Thyroid gland (tissue), 4 donors: ENCODE measurements at regions not wholly inside any gene's neighbourhood (a gene's known extent, or its start where the extent isn't known, plus 50 kb on each side); places are given as distances from the start of the nearest gene placed in this dataset.

ENCODE experiments used
- DNase-seq, 2 donors: peaks; one replicate each; pipeline ENCODE4 v3.0.0-alpha.2; 2019
- H3K27ac ChIP-seq, 3 donors: fragments of 200-600 bp; sonication (generic); 1 replicate in 2 of 3; 2 replicates in 1 of 3; pipeline ENCODE4 v1.5.1; 2016 to 2019; ENCODE audit warnings: mild to moderate bottlenecking in 1 of 3, moderate library complexity in 1 of 3
- H3K27me3 ChIP-seq: fragments of 200-600 bp; sonication (generic); one replicate; pipeline ENCODE4 v1.5.1; 2019
- H3K36me3 ChIP-seq, 2 donors: fragments of 200-600 bp; sonication (generic); one replicate each; pipeline ENCODE4 v1.5.1; 2016 to 2019
- H3K4me1 ChIP-seq, 2 donors: fragments of 200-600 bp; sonication (generic); one replicate each; pipeline ENCODE4 v1.5.1; 2017 to 2019
- H3K4me3 ChIP-seq, 3 donors: fragments of 200-600 bp; sonication (generic); replicated peaks in 1 of 3; 1 replicate in 2 of 3; 2 replicates in 1 of 3; pipeline ENCODE4 v1.5.1; 2016; ENCODE audit warnings: mild to moderate bottlenecking in 1 of 3
- H3K9me3 ChIP-seq: fragments of 200-600 bp; sonication (generic); one replicate; pipeline ENCODE4 v1.5.1; 2017
- POLR2A ChIP-seq, 2 donors: fragments of 450-650 bp; IDR thresholded peaks; one replicate each; pipeline ENCODE4 v1.6.1; 2017; ENCODE audit warnings: antibody characterized with exemption in 2 of 2, mild to moderate bottlenecking in 2 of 2, moderate library complexity in 1 of 2
- WGBS, 2 donors: methylation state at CpG; one replicate each; pipeline ENCODE4 v1.1.5; 2017; 5-methylcytosine and 5-hydroxymethylcytosine counted together
- intact Hi-C: fragments of 100-400 bp; cut with DNase I; formaldehyde crosslinking; loops from one replicate; pipeline ENCODE4 v1.15.1; 2023
- TF ChIP-seq, protein P1 (sequence below), 6 experiments: fragments of 200-600 bp in 3 of 6; fragments of 450-650 bp in 3 of 6; sonication (generic) in 3 of 6; IDR thresholded peaks; one replicate each; pipeline ENCODE4 v1.5.1; 2016 to 2019; ENCODE audit warnings: antibody characterized with exemption in 6 of 6, mild to moderate bottlenecking in 2 of 6, inconsistent platforms in 1 of 6, moderate library complexity in 1 of 6

- Histone ChIP-seq H3K27me3 (no peaks in the 10 kb centered on the region), H3K9me3 (no peaks in the 10 kb centered on the region), H3K36me3 (no peaks in the 10 kb centered on the region), H3K4me1 (peaks cover 5 to 23% of the 10 kb centered on the region in 2 donors), H3K4me3 (no peak overlapping the region), H3K27ac (no peak overlapping the region)
- DNase-seq, result no peak
- WGBS, 2 donors, result 93 to 94% methylated on average over 1 of the region's 1 CpG
- intact Hi-C loops, result no loop called here
- TF ChIP-seq, protein P1, sequence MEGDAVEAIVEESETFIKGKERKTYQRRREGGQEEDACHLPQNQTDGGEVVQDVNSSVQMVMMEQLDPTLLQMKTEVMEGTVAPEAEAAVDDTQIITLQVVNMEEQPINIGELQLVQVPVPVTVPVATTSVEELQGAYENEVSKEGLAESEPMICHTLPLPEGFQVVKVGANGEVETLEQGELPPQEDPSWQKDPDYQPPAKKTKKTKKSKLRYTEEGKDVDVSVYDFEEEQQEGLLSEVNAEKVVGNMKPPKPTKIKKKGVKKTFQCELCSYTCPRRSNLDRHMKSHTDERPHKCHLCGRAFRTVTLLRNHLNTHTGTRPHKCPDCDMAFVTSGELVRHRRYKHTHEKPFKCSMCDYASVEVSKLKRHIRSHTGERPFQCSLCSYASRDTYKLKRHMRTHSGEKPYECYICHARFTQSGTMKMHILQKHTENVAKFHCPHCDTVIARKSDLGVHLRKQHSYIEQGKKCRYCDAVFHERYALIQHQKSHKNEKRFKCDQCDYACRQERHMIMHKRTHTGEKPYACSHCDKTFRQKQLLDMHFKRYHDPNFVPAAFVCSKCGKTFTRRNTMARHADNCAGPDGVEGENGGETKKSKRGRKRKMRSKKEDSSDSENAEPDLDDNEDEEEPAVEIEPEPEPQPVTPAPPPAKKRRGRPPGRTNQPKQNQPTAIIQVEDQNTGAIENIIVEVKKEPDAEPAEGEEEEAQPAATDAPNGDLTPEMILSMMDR (IDR thresholded peaks at IDR 0.05), result no peak
- no peak for TF ChIP-seq POLR2A (IDR thresholded peaks at IDR 0.05)
These were observed 153.2 kb downstream of the GLUL start for GRCh38 chr1:182238421-182238820.

DNA sequence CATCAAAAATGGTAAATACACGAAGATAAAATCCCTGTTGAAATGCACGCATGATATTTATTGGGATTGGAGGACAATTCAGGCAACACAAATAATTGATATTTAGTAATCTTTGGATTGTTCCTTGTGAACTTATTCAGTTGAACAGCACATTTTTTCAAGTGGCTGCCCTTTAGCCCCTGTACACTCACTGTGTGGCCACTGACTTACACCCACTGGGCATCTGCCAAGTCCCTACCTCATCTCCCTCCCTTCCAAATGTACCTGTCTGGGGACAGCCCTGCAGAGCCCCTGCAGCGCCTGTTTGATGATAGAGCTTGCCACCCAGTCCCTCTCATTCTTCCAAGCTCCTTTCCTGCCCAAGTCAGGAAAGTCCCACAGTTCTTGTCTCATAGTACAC, 154.3 kb downstream of the GLUL start:
- Histone ChIP-seq H3K4me1 (peaks cover 5 to 23% of the 10 kb centered on the region in 2 donors), H3K27me3 (no peaks in the 10 kb centered on the region), H3K4me3 (no peak overlapping the region), H3K27ac (no peak overlapping the region), H3K9me3 (no peaks in the 10 kb centered on the region), H3K36me3 (no peaks in the 10 kb centered on the region)
- TF ChIP-seq POLR2A (IDR thresholded peaks at IDR 0.05), result no peak
- WGBS, 2 donors, result 95 to 96% methylated on average over 3 of the region's 3 CpGs
- DNase-seq, result peak in 1 of 2 donors; percentile 18
- intact Hi-C loops, result no loop called here

- Histone ChIP-seq H3K4me3 (no peak overlapping the region), H3K9me3 (no peaks in the 10 kb centered on the region), H3K27ac (no peak overlapping the region), H3K27me3 (no peaks in the 10 kb centered on the region), H3K4me1 (peaks cover 2 to 16% of the 10 kb centered on the region in 2 donors), H3K36me3 (no peaks in the 10 kb centered on the region)
- WGBS, 2 donors, result 96 to 98% methylated on average over 2 of the region's 2 CpGs
- intact Hi-C loops, result no loop called here
- no peak for TF ChIP-seq POLR2A (IDR thresholded peaks at IDR 0.05)
- TF ChIP-seq, protein P1 (IDR thresholded peaks at IDR 0.05), result no peak
- DNase-seq, result no peak
These were observed 154.9 kb downstream of the GLUL start for GRCh38 chr1:182236651-182237077.

- WGBS, 2 donors, result 76 to 87% methylated on average over 11 of the region's 11 CpGs
- H3K4me1 ChIP-seq, result peaks cover 0 to 10% of the 10 kb centered on the region in 2 donors
- H3K9me3 ChIP-seq, result no peaks in the 10 kb centered on the region
- no peak overlapping the region for H3K27ac ChIP-seq
- TF ChIP-seq, protein P1 (IDR thresholded peaks at IDR 0.05), result no peak
- no peak for TF ChIP-seq POLR2A (IDR thresholded peaks at IDR 0.05)
- H3K27me3 ChIP-seq, result no peaks in the 10 kb centered on the region
- no peaks in the 10 kb centered on the region for H3K36me3 ChIP-seq
- intact Hi-C loops, result no loop called here
- no peak overlapping the region for H3K4me3 ChIP-seq
- DNase-seq, result no peak
These were observed 155.5 kb downstream of the GLUL start for GRCh38 chr1:182235952-182236650.

DNA sequence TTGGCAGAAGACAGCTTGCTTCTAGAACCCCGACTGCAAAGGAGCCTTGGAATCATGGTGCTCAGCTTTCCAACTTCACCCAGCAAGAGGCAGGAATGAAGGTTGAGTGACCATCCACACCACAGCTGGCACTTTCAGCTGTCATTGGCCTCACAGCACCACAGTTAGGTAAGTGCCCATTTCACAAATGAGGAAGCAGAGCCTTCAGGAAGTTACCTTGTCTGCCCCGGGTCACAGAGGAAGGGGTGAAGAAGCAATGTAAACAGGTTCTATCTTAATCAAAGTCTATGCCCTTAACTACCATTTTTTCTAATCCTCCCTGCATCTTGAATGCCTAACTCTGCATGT, 156.0 kb downstream of the GLUL start:
- WGBS, 2 donors, result 53 to 70% methylated on average over 2 of the region's 2 CpGs
- Histone ChIP-seq H3K36me3 (no peaks in the 10 kb centered on the region), H3K9me3 (no peaks in the 10 kb centered on the region), H3K4me1 (peaks cover 0 to 9% of the 10 kb centered on the region in 2 donors), H3K27ac (no peak overlapping the region), H3K4me3 (no peak overlapping the region), H3K27me3 (no peaks in the 10 kb centered on the region)
- TF ChIP-seq, protein P1 (IDR thresholded peaks at IDR 0.05), result no peak
- no peak for TF ChIP-seq POLR2A (IDR thresholded peaks at IDR 0.05)
- DNase-seq, result no peak
- intact Hi-C loops, result no loop called here
